ENCODE measurements at regions not wholly inside any gene's neighbourhood (a gene's known extent, or its start where the extent isn't known, plus 50 kb on each side); places are given as distances from the start of the nearest gene placed in this dataset.
"Not testable (repeated sequence)": the region's sequence is repeated elsewhere in the genome, so short reads cannot be mapped to it uniquely, and the experiment has no call there.

- SMC1A ChIA-PET (ENCODE audit: uncharacterized antibody, unreplicated experiment), result interaction anchor here (0.5 to 1.1 kb wide), 2 partner anchors 40 to 517 kb away, joined by 3 read pairs; no protein-coding TSS in a partner anchor
- CTCF ChIA-PET, result interaction anchor here (1.0 kb wide), 1 partner anchor 14 kb away, joined by 4 read pairs; no protein-coding TSS in a partner anchor
- no peak overlapping the region for H2AFZ ChIP-seq (ENCODE audit: control insufficient read depth, low read depth, low read length)
- no peaks in the 10 kb centered on the region for H3K36me3 ChIP-seq (ENCODE audit: control insufficient read depth in 2 of 2, insufficient read depth in 2 of 2, low read length in 1 of 2)
- ATAC-seq (no peak), DNase-seq (ENCODE audit: low read depth, low spot score) (no peak), FAIRE-seq (no peak)
- RAD21 ChIA-PET (ENCODE audit: unreplicated experiment), result no interaction called here
- H4K20me1 ChIP-seq (ENCODE audit: control insufficient read depth, insufficient read depth), result no peaks in the 10 kb centered on the region
- no peak overlapping the region for H3K27ac ChIP-seq (ENCODE audit: control insufficient read depth, insufficient read depth)
- TF ChIP-seq, protein P1, sequence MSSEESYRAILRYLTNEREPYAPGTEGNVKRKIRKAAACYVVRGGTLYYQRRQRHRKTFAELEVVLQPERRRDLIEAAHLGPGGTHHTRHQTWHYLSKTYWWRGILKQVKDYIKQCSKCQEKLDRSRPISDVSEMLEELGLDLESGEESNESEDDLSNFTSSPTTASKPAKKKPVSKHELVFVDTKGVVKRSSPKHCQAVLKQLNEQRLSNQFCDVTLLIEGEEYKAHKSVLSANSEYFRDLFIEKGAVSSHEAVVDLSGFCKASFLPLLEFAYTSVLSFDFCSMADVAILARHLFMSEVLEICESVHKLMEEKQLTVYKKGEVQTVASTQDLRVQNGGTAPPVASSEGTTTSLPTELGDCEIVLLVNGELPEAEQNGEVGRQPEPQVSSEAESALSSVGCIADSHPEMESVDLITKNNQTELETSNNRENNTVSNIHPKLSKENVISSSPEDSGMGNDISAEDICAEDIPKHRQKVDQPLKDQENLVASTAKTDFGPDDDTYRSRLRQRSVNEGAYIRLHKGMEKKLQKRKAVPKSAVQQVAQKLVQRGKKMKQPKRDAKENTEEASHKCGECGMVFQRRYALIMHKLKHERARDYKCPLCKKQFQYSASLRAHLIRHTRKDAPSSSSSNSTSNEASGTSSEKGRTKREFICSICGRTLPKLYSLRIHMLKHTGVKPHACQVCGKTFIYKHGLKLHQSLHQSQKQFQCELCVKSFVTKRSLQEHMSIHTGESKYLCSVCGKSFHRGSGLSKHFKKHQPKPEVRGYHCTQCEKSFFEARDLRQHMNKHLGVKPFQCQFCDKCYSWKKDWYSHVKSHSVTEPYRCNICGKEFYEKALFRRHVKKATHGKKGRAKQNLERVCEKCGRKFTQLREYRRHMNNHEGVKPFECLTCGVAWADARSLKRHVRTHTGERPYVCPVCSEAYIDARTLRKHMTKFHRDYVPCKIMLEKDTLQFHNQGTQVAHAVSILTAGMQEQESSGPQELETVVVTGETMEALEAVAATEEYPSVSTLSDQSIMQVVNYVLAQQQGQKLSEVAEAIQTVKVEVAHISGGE (CRISPR knock-in tag; IDR thresholded peaks at IDR 0.05), result no peak
- no peak for TF ChIP-seq NR2C2 (IDR thresholded peaks at IDR 0.05; ENCODE audit: borderline replicate concordance, control insufficient read depth, insufficient read length, low read depth)
- TF ChIP-seq CUX1 (IDR thresholded peaks at IDR 0.05; ENCODE audit: insufficient replicate concordance, low read depth, low read length), result no peak
- TF ChIP-seq RBBP5 (conservative IDR thresholded peaks at IDR 0.05), result no peak
- no peak for TF ChIP-seq RELA (IDR thresholded peaks at IDR 0.05; ENCODE audit: borderline replicate concordance, partially characterized antibody)
- POLR2A ChIA-PET, result no interaction called here
- no peak overlapping the region for H3K4me2 ChIP-seq (ENCODE audit: control insufficient read depth, insufficient read depth)
- no peaks in the 10 kb centered on the region for H3K9me3 ChIP-seq (replicated peaks; ENCODE audit: control insufficient read depth, insufficient read depth, low read length)
- H3K9ac ChIP-seq (ENCODE audit: control insufficient read depth, insufficient read depth, low read length), result no peak overlapping the region
- in situ Hi-C loops (cut with MboI), result no loop called here
- no peaks in the 10 kb centered on the region for H3K27me3 ChIP-seq (replicated peaks in 1 of 2; ENCODE audit: control insufficient read depth in 2 of 2, insufficient read depth in 2 of 2, low read length in 1 of 2)
- H3K79me2 ChIP-seq (ENCODE audit: control insufficient read depth, insufficient read depth, low read length), result no peaks in the 10 kb centered on the region
- H3K4me1 ChIP-seq (ENCODE audit: control insufficient read depth, insufficient read depth, low read length), result no peaks in the 10 kb centered on the region
- no TSS peak for BruUV-seq (replicated peaks)
- H3K4me3 ChIP-seq, result no peak overlapping the region
- intact Hi-C loops (cut with micrococcal nuclease; ENCODE audit: unreplicated experiment), result no loop called here
Measured at GRCh38 chr13:61094865-61095264, 320.8 kb downstream of the PCDH20 start.

- CTCF ChIA-PET; H3K36me3 ChIP-seq (ENCODE audit: control insufficient read depth in 2 of 2, insufficient read depth in 2 of 2, low read length in 1 of 2); H3K4me3 ChIP-seq; H3K27me3 ChIP-seq (replicated peaks in 1 of 2; ENCODE audit: control insufficient read depth in 2 of 2, insufficient read depth in 2 of 2, low read length in 1 of 2); SMC1A ChIA-PET (ENCODE audit: uncharacterized antibody, unreplicated experiment); H3K79me2 ChIP-seq (ENCODE audit: control insufficient read depth, insufficient read depth, low read length); H3K4me1 ChIP-seq (ENCODE audit: control insufficient read depth, insufficient read depth, low read length); in situ Hi-C loops (cut with MboI); FAIRE-seq; ATAC-seq; H4K20me1 ChIP-seq (ENCODE audit: control insufficient read depth, insufficient read depth); BruUV-seq (replicated peaks); H3K4me2 ChIP-seq (ENCODE audit: control insufficient read depth, insufficient read depth); POLR2A ChIA-PET; DNase-seq (ENCODE audit: low read depth, low spot score); H3K9me3 ChIP-seq (replicated peaks; ENCODE audit: control insufficient read depth, insufficient read depth, low read length); H3K9ac ChIP-seq (ENCODE audit: control insufficient read depth, insufficient read depth, low read length); H2AFZ ChIP-seq (ENCODE audit: control insufficient read depth, low read depth, low read length); RAD21 ChIA-PET (ENCODE audit: unreplicated experiment); H3K27ac ChIP-seq (ENCODE audit: control insufficient read depth, insufficient read depth); intact Hi-C loops (cut with micrococcal nuclease; ENCODE audit: unreplicated experiment): not testable (repeated sequence)
- WGBS (ENCODE audit: insufficient coverage, insufficient replicate concordance, low lambda C conversion rate, missing lambda C conversion rate), result 22% methylated on average over 8 of the region's 8 CpGs
Measured at GRCh38 chr13:61089894-61090293, 325.8 kb downstream of the PCDH20 start.

All from GM12878 (cell line).